Erythroblast (primary cell): ENCODE measurements at regions not wholly inside any gene's neighbourhood (a gene's known extent, or its start where the extent isn't known, plus 50 kb on each side); places are given as distances from the start of the nearest gene placed in this dataset.

Experiments used
- GATA1 ChIP-seq: IDR thresholded peaks from 2 replicates; pipeline ENCODE4 v1.6.1; 2011; ENCODE audit warnings: low read depth, mild to moderate bottlenecking, control low read depth, low read length, moderate library complexity
- POLR2A ChIP-seq: IDR thresholded peaks from 2 replicates; pipeline ENCODE4 v1.6.1; 2011; ENCODE audit warnings: mild to moderate bottlenecking, low read length

DNA sequence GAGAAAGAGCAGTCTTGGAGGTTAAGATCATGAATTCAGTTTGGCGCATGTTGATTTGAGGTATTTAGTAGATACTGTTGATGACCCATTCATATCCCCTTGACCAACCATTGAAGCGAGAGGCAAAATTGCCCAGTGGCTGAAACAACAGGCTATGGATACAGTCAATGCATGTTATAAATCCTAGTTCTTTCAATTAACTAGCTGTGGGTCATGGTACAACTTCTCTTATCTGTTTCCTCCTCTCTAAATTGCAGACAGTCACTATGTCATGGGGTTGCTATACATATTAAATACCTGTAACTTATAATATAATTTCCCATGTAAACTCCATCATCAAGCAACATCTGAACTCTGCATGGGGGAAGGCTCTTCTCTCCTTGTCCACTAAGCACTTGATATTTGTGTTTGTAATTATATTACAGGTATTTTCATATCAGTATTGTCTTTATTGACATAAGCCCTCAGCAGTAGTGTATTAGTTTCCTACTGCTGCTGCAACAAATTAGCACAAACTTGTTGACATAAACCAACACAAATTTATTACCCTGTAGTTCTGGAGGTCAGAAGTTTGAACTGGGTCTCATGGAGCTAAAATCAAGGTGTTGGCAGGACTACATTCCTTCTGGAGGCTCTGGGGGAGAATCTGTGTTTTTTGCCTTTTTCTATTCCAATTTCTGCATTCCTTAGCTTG, 61.7 kb upstream of the ACTR3 start:
- TF ChIP-seq POLR2A = no peak
- TF ChIP-seq GATA1 = no peak
